Hepatocyte (in vitro differentiated cells): ENCODE measurements at regions not wholly inside any gene's neighbourhood (a gene's known extent, or its start where the extent isn't known, plus 50 kb on each side); places are given as distances from the start of the nearest gene placed in this dataset.
"Not testable (repeated sequence)": the region's sequence is repeated elsewhere in the genome, so short reads cannot be mapped to it uniquely, and the experiment has no call there.

Experiments used
- DNase-seq: peaks from one replicate; pipeline ENCODE4 v3.0.0-alpha.2; 2016; ENCODE audit warnings: low spot score
- H2AFZ ChIP-seq: fragments of 200-600 bp; sonication (generic); 2 replicates; pipeline ENCODE4 v1.6.0; 2016; ENCODE audit warnings: antibody characterized with exemption, mild to moderate bottlenecking
- H3K27ac ChIP-seq: fragments of 200-600 bp; sonication (generic); 2 replicates; pipeline ENCODE4 v1.5.1; 2016; ENCODE audit warnings: mild to moderate bottlenecking
- H3K27me3 ChIP-seq: fragments of 200-600 bp; sonication (generic); 2 replicates; pipeline ENCODE4 v1.6.1; 2016
- H3K36me3 ChIP-seq: fragments of 200-600 bp; sonication (generic); replicated peaks from 2 replicates; pipeline ENCODE4 v1.5.1; 2016; ENCODE audit warnings: low read depth; ENCODE audit not compliant: insufficient read depth
- H3K4me1 ChIP-seq: fragments of 200-600 bp; sonication (generic); 2 replicates; pipeline ENCODE4 v1.5.1; 2016; ENCODE audit warnings: mild to moderate bottlenecking, moderate library complexity; ENCODE audit not compliant: insufficient read depth
- H3K4me2 ChIP-seq: fragments of 200-600 bp; sonication (generic); 2 replicates; pipeline ENCODE4 v1.6.0; 2016
- H3K4me3 ChIP-seq: fragments of 200-600 bp; sonication (generic); 2 replicates; pipeline ENCODE4 v1.5.1; 2016; ENCODE audit warnings: mild to moderate bottlenecking
- H3K79me2 ChIP-seq: fragments of 200-600 bp; sonication (generic); 2 replicates; pipeline ENCODE4 v1.6.0; 2017; ENCODE audit warnings: mild to moderate bottlenecking
- H3K9me2 ChIP-seq: fragments of 200-600 bp; sonication (generic); replicated peaks from 2 replicates; pipeline ENCODE4 v1.6.0; 2017; ENCODE audit warnings: mild to moderate bottlenecking; ENCODE audit not compliant: insufficient read depth
- H3K9me3 ChIP-seq: fragments of 200-600 bp; sonication (generic); 2 replicates; pipeline ENCODE4 v1.5.1; 2016; ENCODE audit warnings: low read depth, mild to moderate bottlenecking
- H4K20me1 ChIP-seq: fragments of 200-600 bp; sonication (generic); 2 replicates; pipeline ENCODE4 v1.6.0; 2016; ENCODE audit warnings: mild to moderate bottlenecking; ENCODE audit not compliant: insufficient read depth, poor library complexity, severe bottlenecking
- CTCF ChIP-seq: fragments of 200-600 bp; sonication (generic); IDR thresholded peaks from 2 replicates; pipeline ENCODE4 v1.5.1; 2016; ENCODE audit warnings: antibody characterized with exemption, mild to moderate bottlenecking; ENCODE audit not compliant: poor library complexity
- EZH2 ChIP-seq: fragments of 200-600 bp; sonication (generic); IDR thresholded peaks from 2 replicates; pipeline ENCODE4 v1.6.1; 2016; ENCODE audit warnings: antibody characterized with exemption, mild to moderate bottlenecking, borderline replicate concordance
- EZH2phosphoT487 ChIP-seq: fragments of 200-600 bp; sonication (generic); IDR thresholded peaks from one replicate; pipeline ENCODE4 v1.6.1; 2018; ENCODE audit warnings: antibody characterized with exemption, mild to moderate bottlenecking, low read depth, moderate library complexity; ENCODE audit not compliant: unreplicated experiment, severe bottlenecking
- WGBS: methylation state at CpG from one replicate; pipeline ENCODE4 v1.1.6; 2016; ENCODE audit warnings: low lambda C conversion rate; ENCODE audit errors: missing lambda C conversion rate; 5-methylcytosine and 5-hydroxymethylcytosine counted together

- Histone ChIP-seq H3K4me1 (no peaks in the 10 kb centered on the region), H4K20me1 (no peaks in the 10 kb centered on the region), H3K9me3 (no peaks in the 10 kb centered on the region), H3K36me3 (no peaks in the 10 kb centered on the region), H3K27ac (no peak overlapping the region), H3K27me3 (no peaks in the 10 kb centered on the region), H3K79me2 (no peaks in the 10 kb centered on the region), H3K9me2 (no peaks in the 10 kb centered on the region), H3K4me2 (no peak overlapping the region), H2AFZ (no peak overlapping the region), H3K4me3 (no peak overlapping the region)
- no peak for DNase-seq
- TF ChIP-seq CTCF (no peak), EZH2phosphoT487 (no peak), EZH2 (no peak)
- 60% methylated on average over 2 of the region's 2 CpGs for WGBS
Observed at GRCh38 chrX:30008031-30008430, 207.3 kb upstream of the MAGEB2 start.

DNA sequence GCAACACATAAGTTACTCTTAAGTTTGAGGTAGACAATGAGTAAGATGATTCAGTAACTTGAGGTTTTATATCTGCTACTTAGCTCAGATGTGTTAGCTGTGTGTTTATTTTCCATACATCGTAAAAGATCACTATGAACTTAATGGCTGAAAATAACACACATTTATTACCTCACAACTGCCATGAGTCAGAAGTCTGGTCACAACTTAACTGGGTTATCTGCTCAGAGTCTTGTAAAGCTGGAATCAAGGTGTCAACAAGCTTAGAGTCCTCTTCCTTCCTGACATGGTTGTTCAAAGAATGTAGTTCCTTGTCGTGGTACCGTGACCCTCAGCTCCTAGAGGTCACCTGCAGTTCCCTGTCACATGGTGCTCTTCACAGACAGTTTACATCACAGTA is 204.9 kb upstream of the MAGEB2 start:
- Histone ChIP-seq H3K4me2 (no peak overlapping the region), H3K27ac (no peak overlapping the region), H3K36me3 (no peaks in the 10 kb centered on the region), H3K9me3 (no peaks in the 10 kb centered on the region), H3K79me2 (no peaks in the 10 kb centered on the region), H3K27me3 (no peaks in the 10 kb centered on the region), H3K4me3 (no peak overlapping the region), H3K4me1 (no peaks in the 10 kb centered on the region), H3K9me2 (no peaks in the 10 kb centered on the region), H2AFZ (no peak overlapping the region), H4K20me1 (no peaks in the 10 kb centered on the region)
- 53% methylated on average over 3 of the region's 3 CpGs for WGBS
- DNase-seq: no peak
- TF ChIP-seq EZH2 (no peak), CTCF (no peak), EZH2phosphoT487 (no peak)

DNA sequence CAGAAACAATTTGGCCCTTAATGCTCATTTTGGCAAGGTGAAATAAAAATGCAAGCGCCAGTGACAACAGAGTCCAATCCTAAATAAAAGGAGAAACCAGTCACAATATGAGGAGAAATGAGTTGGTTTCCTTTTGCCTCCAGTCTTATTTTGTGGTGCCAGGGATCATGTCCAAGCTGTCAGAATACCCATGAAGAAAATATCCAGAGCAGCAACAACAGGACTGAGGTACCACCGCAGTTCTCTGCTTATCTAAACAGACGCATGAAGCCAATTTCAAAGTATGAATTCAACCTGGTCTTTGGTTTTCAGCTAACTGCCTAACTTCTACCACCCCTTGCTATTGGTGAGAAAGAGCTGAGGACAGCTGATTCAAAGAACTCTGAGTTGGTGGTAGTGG is 199.9 kb upstream of the MAGEB2 start:
- Histone ChIP-seq H3K9me2 (no peaks in the 10 kb centered on the region), H3K4me1 (no peaks in the 10 kb centered on the region), H3K4me3 (no peak overlapping the region), H3K36me3 (no peaks in the 10 kb centered on the region), H4K20me1 (no peaks in the 10 kb centered on the region), H3K27ac (no peak overlapping the region), H2AFZ (no peak overlapping the region), H3K9me3 (no peaks in the 10 kb centered on the region), H3K79me2 (no peaks in the 10 kb centered on the region), H3K4me2 (no peak overlapping the region), H3K27me3 (no peaks in the 10 kb centered on the region)
- WGBS: 82% methylated on average over 3 of the region's 3 CpGs
- TF ChIP-seq EZH2phosphoT487: no peak
- no peak for TF ChIP-seq CTCF
- TF ChIP-seq EZH2: no peak
- no peak for DNase-seq

DNA sequence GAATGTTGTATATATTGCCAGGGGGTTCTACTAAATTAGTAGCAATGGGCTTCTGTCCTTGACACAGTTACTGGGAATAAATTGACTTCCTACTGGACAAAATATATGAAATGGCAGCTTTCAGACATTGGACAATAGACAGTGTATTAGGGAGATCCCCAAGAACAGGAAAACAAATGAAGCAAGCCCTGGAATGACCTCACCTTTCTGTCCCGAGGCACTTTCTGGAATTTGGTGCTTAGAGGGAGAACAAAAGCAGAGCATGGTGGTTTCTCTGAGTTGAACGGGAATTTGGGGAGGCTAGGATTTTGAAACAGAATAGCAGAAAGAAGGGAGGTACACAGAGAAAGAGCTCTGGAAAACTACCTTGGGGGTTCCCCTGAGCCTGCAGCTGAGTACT is 187.7 kb upstream of the MAGEB2 start:
- 47% methylated on average over 2 of the region's 2 CpGs for WGBS
- no peaks in the 10 kb centered on the region for H3K4me1 ChIP-seq

DNA sequence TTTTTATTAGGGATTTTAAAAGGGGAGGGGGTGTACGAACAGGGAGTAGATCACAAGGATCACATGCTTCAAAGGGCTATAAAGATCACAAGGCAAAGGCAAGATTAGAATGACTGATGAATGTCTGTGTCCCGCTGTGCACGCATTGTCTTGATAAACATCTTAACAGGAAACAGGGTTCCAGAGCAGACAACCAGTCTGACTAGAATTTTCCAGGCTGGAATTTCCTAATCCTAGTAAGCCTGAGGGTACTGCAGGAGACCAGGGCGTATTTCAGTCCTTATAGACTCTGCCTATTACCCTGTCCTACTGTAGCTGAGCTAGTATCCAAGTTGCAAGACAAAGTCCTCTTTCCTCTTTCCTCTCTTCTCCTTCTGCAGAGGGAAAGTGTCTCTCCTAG is 179.0 kb upstream of the MAGEB2 start:
- WGBS: 56% methylated on average over 4 of the region's 4 CpGs
- not testable (repeated sequence) for H3K4me3 ChIP-seq, H3K9me3 ChIP-seq, H3K36me3 ChIP-seq, H2AFZ ChIP-seq, H3K4me1 ChIP-seq, H3K27me3 ChIP-seq, H4K20me1 ChIP-seq, DNase-seq, H3K79me2 ChIP-seq, H3K9me2 ChIP-seq, H3K27ac ChIP-seq, H3K4me2 ChIP-seq

More for the DNA sequence above, 187.7 kb upstream of the MAGEB2 start:
- H3K4me3 ChIP-seq: no peak overlapping the region
- DNase-seq: no peak
- no peaks in the 10 kb centered on the region for H3K27me3 ChIP-seq
- no peaks in the 10 kb centered on the region for H3K9me3 ChIP-seq
- no peaks in the 10 kb centered on the region for H3K79me2 ChIP-seq
- no peaks in the 10 kb centered on the region for H3K9me2 ChIP-seq
- H4K20me1 ChIP-seq: no peaks in the 10 kb centered on the region
- H2AFZ ChIP-seq: no peak overlapping the region
- no peaks in the 10 kb centered on the region for H3K36me3 ChIP-seq
- TF ChIP-seq EZH2phosphoT487 (no peak), CTCF (no peak), EZH2 (no peak)
- H3K4me2 ChIP-seq: no peak overlapping the region
- H3K27ac ChIP-seq: no peak overlapping the region
